Loucy (cell line): ENCODE measurements at regions not wholly inside any gene's neighbourhood (a gene's known extent, or its start where the extent isn't known, plus 50 kb on each side); places are given as distances from the start of the nearest gene placed in this dataset.

ENCODE experiments used
- EZH2phosphoT487 ChIP-seq: fragments of 200-600 bp; IDR thresholded peaks from 2 replicates; pipeline ENCODE4 v1.6.1; 2018; ENCODE audit warnings: antibody characterized with exemption, mild to moderate bottlenecking, moderate library complexity, borderline replicate concordance
- TF ChIP-seq, protein P1 (sequence below): fragments of 200-600 bp; sonication (generic); conservative IDR thresholded peaks from 2 replicates; pipeline ENCODE4 v1.5.1; 2014; ENCODE audit warnings: mild to moderate bottlenecking, antibody characterized with exemption, low read length

DNA sequence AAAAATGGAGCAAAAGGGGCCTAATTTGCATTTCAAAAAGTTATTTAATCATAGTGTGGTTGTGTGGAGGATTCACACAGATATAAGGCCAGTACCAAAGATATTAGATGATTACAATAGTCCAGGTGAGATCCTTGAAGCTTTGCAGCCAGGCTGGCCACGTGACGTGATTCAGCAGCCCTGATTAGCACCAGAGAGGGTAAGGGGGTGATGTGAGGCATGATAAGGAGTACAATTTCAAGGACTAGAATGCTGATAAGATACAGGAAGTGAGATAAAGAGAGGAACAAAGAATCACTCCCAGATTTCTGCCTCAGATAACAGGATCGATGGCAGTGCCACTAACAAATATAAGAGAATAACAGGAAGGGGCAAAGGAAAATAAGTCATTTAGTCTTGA is 108.4 kb upstream of the PALS2 start:
- TF ChIP-seq, protein P1, sequence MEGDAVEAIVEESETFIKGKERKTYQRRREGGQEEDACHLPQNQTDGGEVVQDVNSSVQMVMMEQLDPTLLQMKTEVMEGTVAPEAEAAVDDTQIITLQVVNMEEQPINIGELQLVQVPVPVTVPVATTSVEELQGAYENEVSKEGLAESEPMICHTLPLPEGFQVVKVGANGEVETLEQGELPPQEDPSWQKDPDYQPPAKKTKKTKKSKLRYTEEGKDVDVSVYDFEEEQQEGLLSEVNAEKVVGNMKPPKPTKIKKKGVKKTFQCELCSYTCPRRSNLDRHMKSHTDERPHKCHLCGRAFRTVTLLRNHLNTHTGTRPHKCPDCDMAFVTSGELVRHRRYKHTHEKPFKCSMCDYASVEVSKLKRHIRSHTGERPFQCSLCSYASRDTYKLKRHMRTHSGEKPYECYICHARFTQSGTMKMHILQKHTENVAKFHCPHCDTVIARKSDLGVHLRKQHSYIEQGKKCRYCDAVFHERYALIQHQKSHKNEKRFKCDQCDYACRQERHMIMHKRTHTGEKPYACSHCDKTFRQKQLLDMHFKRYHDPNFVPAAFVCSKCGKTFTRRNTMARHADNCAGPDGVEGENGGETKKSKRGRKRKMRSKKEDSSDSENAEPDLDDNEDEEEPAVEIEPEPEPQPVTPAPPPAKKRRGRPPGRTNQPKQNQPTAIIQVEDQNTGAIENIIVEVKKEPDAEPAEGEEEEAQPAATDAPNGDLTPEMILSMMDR, result no peak
- TF ChIP-seq EZH2phosphoT487, result no peak
